ENCODE measurements at regions not wholly inside any gene's neighbourhood (a gene's known extent, or its start where the extent isn't known, plus 50 kb on each side); places are given as distances from the start of the nearest gene placed in this dataset.

DNA sequence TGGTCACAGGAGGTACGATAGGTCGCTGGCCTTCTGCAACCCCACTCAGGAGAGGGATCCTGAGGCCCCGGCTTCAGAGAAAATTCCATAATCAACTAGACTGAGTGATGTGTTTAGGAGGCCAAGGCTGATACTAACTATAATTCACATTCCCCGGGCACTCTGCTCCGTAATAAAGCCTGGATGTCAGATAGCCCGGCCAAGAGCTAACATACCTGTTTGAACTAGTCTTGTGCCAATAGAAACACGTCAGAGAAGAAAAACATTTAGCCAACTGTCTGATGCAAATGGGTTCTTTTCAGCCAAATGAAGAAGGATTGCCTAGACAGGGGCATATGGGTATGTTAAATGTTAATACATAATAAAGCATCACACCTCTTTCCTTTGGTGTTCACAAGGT lies 204.2 kb downstream of the TSHZ3 start:
- TF ChIP-seq CTCF (IDR thresholded peaks at IDR 0.05; ENCODE audit: low read length) (no peak), EZH2phosphoT487 (IDR thresholded peaks at IDR 0.05; ENCODE audit: low read length) (no peak)

Data from MM.1S (cell line).